ENCODE measurements at regions not wholly inside any gene's neighbourhood (a gene's known extent, or its start where the extent isn't known, plus 50 kb on each side); places are given as distances from the start of the nearest gene placed in this dataset.

DNA sequence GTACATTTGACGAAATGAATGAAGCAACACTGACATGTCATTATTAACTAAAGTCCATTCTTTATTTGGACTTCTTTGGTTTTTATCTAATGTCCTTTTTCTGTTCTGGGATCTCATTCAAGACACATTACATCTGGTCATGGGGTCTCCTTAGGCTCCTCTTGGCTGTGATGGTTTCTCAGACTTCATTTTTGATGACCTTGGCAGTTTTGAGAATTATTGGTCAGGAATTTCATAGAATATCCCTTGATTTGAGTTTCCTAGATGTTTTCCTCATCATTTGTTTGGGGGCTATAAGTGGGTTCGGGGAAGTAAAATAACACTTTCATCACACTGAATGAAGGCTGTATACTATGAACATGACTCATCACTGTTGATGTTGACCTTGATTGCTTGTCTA lies 770.6 kb downstream of the AACS start:
- H3K4me3 ChIP-seq = no peak overlapping the region
- TF ChIP-seq, protein P1, sequence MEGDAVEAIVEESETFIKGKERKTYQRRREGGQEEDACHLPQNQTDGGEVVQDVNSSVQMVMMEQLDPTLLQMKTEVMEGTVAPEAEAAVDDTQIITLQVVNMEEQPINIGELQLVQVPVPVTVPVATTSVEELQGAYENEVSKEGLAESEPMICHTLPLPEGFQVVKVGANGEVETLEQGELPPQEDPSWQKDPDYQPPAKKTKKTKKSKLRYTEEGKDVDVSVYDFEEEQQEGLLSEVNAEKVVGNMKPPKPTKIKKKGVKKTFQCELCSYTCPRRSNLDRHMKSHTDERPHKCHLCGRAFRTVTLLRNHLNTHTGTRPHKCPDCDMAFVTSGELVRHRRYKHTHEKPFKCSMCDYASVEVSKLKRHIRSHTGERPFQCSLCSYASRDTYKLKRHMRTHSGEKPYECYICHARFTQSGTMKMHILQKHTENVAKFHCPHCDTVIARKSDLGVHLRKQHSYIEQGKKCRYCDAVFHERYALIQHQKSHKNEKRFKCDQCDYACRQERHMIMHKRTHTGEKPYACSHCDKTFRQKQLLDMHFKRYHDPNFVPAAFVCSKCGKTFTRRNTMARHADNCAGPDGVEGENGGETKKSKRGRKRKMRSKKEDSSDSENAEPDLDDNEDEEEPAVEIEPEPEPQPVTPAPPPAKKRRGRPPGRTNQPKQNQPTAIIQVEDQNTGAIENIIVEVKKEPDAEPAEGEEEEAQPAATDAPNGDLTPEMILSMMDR (IDR thresholded peaks at IDR 0.05) = no peak
- TF ChIP-seq POLR2A (IDR thresholded peaks at IDR 0.05) (no peak), POLR2AphosphoS5 (IDR thresholded peaks at IDR 0.05) (no peak), EP300 (IDR thresholded peaks at IDR 0.05) (no peak)

GRCh38 chr12:125836647-125837046 lies 771.4 kb downstream of the AACS start:
- Histone ChIP-seq H3K27me3 (no peaks in the 10 kb centered on the region), H3K4me1 (no peaks in the 10 kb centered on the region), H3K36me3 (no peaks in the 10 kb centered on the region), H3K4me3 (no peak overlapping the region), H3K9me3 (no peaks in the 10 kb centered on the region), H3K27ac (no peak overlapping the region)
- WGBS, 5 donors = 71 to 76% (median 72%) methylated on average over 2 of the region's 2 CpGs
- intact Hi-C loops (cut with DNase I; ENCODE audit: low total_unique reads) = no loop called here
- no peak for TF ChIP-seq EP300 (IDR thresholded peaks at IDR 0.05)
- TF ChIP-seq POLR2AphosphoS5 (IDR thresholded peaks at IDR 0.05) = no peak
- no peak for TF ChIP-seq POLR2A (IDR thresholded peaks at IDR 0.05)
- TF ChIP-seq, protein P1 (IDR thresholded peaks at IDR 0.05) = no peak
- DNase-seq = no peak

More for the DNA sequence above, 770.6 kb downstream of the AACS start:
- Histone ChIP-seq H3K36me3 (no peaks in the 10 kb centered on the region), H3K4me1 (no peaks in the 10 kb centered on the region), H3K27me3 (no peaks in the 10 kb centered on the region), H3K9me3 (no peaks in the 10 kb centered on the region), H3K27ac (no peak overlapping the region)
- 58 to 90% (median 63%) methylated on average over 2 of the region's 2 CpGs for WGBS, 5 donors
- intact Hi-C loops (cut with DNase I; ENCODE audit: low total_unique reads) = no loop called here
- DNase-seq = no peak

DNA sequence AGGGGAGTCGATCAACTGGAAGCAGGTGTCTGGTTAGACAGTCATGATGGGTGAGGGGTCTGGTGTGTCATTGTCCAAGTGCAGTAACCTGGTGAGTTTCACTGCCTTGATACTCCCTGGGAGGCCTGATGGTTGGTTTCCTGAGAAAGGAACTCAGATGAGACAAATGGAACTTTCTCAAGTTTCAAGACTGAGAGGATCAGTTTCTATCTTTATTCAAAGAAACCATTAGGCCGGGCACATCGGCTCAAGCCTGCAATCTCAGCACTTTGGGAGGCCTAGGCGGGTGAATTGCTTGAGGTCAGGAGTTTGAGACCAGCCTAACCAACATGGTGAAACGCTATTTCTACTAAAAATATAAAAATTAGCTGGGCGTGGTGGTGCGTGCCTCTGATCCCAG lies 776.1 kb downstream of the AACS start:
- intact Hi-C loops (cut with DNase I; ENCODE audit: low total_unique reads) = no loop called here
- H3K4me1 ChIP-seq = no peaks in the 10 kb centered on the region
- H3K4me3 ChIP-seq = no peak overlapping the region
- H3K27me3 ChIP-seq = no peaks in the 10 kb centered on the region
- 82 to 90% (median 86%) methylated on average over 7 of the region's 7 CpGs for WGBS, 5 donors
- H3K36me3 ChIP-seq = no peaks in the 10 kb centered on the region
- DNase-seq = no peak
- TF ChIP-seq POLR2A (IDR thresholded peaks at IDR 0.05) (no peak), EP300 (IDR thresholded peaks at IDR 0.05) (no peak), POLR2AphosphoS5 (IDR thresholded peaks at IDR 0.05) (no peak)
- TF ChIP-seq, protein P1 (IDR thresholded peaks at IDR 0.05) = no peak
- H3K9me3 ChIP-seq = no peaks in the 10 kb centered on the region
- no peak overlapping the region for H3K27ac ChIP-seq

- Histone ChIP-seq H3K27ac (no peak overlapping the region), H3K27me3 (no peaks in the 10 kb centered on the region), H3K9me3 (no peaks in the 10 kb centered on the region), H3K4me3 (no peak overlapping the region), H3K36me3 (no peaks in the 10 kb centered on the region), H3K4me1 (no peaks in the 10 kb centered on the region)
- no peak for DNase-seq
- intact Hi-C loops (cut with DNase I; ENCODE audit: low total_unique reads) = no loop called here
- TF ChIP-seq, protein P1 (IDR thresholded peaks at IDR 0.05) = no peak
- no peak for TF ChIP-seq EP300 (IDR thresholded peaks at IDR 0.05)
- TF ChIP-seq POLR2A (IDR thresholded peaks at IDR 0.05) = no peak
- TF ChIP-seq POLR2AphosphoS5 (IDR thresholded peaks at IDR 0.05) = no peak
- WGBS, 5 donors = 70 to 82% (median 79%) methylated on average over 5 of the region's 5 CpGs
Observed at GRCh38 chr12:125852116-125852515, 786.9 kb downstream of the AACS start.

Data from stomach (tissue), 8 donors.